ENCODE measurements at regions not wholly inside any gene's neighbourhood (a gene's known extent, or its start where the extent isn't known, plus 50 kb on each side); places are given as distances from the start of the nearest gene placed in this dataset.

GRCh38 chr22:49418341-49418894, 409.3 kb downstream of the BRD1 start:
- TF ChIP-seq EZH2 (IDR thresholded peaks at IDR 0.05; ENCODE audit: insufficient read depth, poor library complexity, severe bottlenecking) (no peak), EZH2phosphoT487 (IDR thresholded peaks at IDR 0.05; ENCODE audit: insufficient read depth, low read depth) (no peak)
